ENCODE measurements at regions not wholly inside any gene's neighbourhood (a gene's known extent, or its start where the extent isn't known, plus 50 kb on each side); places are given as distances from the start of the nearest gene placed in this dataset.

GRCh38 chr2:41970988-41971660 lies 76.7 kb upstream of the PKDCC start:
- no peak for DNase-seq

- no peak for DNase-seq
These were observed 75.6 kb upstream of the PKDCC start for GRCh38 chr2:41972179-41972578.

GRCh38 chr2:41972819-41973218 lies 75.0 kb upstream of the PKDCC start:
- DNase-seq = peak; percentile 81

- DNase-seq = no peak
These were observed 74.0 kb upstream of the PKDCC start for GRCh38 chr2:41973871-41974270.

- no peak for DNase-seq
These were observed 66.4 kb upstream of the PKDCC start for GRCh38 chr2:41981417-41981816.

- DNase-seq = no peak
These were observed 62.2 kb upstream of the PKDCC start for GRCh38 chr2:41985573-41986095.

GRCh38 chr2:41989501-41990180 lies 58.2 kb upstream of the PKDCC start:
- DNase-seq = no peak

GRCh38 chr2:41990245-41990644 lies 57.6 kb upstream of the PKDCC start:
- no peak for DNase-seq

- no peak for DNase-seq
These were observed 57.1 kb upstream of the PKDCC start for GRCh38 chr2:41990688-41991087.

GRCh38 chr2:41992056-41992642 lies 55.7 kb upstream of the PKDCC start:
- no peak for DNase-seq

- DNase-seq = no peak
These were observed 55.0 kb upstream of the PKDCC start for GRCh38 chr2:41992671-41993434.

- DNase-seq = no peak
These were observed 54.3 kb upstream of the PKDCC start for GRCh38 chr2:41993435-41993925.

GRCh38 chr2:41994233-41994637 lies 53.6 kb upstream of the PKDCC start:
- DNase-seq = no peak

GRCh38 chr2:41994661-41995060 lies 53.2 kb upstream of the PKDCC start:
- DNase-seq = no peak

- no peak for DNase-seq
These were observed 50.3 kb upstream of the PKDCC start for GRCh38 chr2:41997561-41997960.
